ENCODE measurements at regions not wholly inside any gene's neighbourhood (a gene's known extent, or its start where the extent isn't known, plus 50 kb on each side); places are given as distances from the start of the nearest gene placed in this dataset.

DNA sequence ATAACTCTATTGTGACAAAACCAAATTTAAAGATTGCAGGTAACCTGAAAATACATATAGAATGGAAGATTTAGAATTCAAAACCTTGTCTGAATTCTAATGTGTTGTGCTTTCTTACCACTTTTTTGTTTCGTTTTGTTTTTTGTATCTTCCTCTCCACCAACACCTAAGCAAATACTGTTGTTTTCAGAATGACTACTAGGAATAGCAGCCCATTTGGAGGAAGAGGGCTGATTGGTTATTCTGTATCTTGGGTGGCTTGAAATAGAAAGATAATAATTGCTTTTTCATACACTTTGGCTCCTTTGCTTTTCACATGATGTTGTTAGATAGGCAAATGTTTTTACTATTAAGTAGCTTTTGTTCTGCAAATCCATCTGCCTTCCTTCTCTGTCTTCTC is 61.0 kb upstream of the LRRC7 start:
- no peak overlapping the region for H3K27ac ChIP-seq (replicated peaks)
- TF ChIP-seq, protein P1, sequence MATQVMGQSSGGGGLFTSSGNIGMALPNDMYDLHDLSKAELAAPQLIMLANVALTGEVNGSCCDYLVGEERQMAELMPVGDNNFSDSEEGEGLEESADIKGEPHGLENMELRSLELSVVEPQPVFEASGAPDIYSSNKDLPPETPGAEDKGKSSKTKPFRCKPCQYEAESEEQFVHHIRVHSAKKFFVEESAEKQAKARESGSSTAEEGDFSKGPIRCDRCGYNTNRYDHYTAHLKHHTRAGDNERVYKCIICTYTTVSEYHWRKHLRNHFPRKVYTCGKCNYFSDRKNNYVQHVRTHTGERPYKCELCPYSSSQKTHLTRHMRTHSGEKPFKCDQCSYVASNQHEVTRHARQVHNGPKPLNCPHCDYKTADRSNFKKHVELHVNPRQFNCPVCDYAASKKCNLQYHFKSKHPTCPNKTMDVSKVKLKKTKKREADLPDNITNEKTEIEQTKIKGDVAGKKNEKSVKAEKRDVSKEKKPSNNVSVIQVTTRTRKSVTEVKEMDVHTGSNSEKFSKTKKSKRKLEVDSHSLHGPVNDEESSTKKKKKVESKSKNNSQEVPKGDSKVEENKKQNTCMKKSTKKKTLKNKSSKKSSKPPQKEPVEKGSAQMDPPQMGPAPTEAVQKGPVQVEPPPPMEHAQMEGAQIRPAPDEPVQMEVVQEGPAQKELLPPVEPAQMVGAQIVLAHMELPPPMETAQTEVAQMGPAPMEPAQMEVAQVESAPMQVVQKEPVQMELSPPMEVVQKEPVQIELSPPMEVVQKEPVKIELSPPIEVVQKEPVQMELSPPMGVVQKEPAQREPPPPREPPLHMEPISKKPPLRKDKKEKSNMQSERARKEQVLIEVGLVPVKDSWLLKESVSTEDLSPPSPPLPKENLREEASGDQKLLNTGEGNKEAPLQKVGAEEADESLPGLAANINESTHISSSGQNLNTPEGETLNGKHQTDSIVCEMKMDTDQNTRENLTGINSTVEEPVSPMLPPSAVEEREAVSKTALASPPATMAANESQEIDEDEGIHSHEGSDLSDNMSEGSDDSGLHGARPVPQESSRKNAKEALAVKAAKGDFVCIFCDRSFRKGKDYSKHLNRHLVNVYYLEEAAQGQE (IDR thresholded peaks at IDR 0.05; ENCODE audit: insufficient replicate concordance, low read depth), result no peak
- no peak for TF ChIP-seq POLR2AphosphoS5 (IDR thresholded peaks at IDR 0.05; ENCODE audit: low read depth)
- no peak for TF ChIP-seq SPI1 (IDR thresholded peaks at IDR 0.05; ENCODE audit: borderline replicate concordance, low read depth)
- TF ChIP-seq GABPA (IDR thresholded peaks at IDR 0.05; ENCODE audit: low read depth), result no peak
- TF ChIP-seq, protein P2, sequence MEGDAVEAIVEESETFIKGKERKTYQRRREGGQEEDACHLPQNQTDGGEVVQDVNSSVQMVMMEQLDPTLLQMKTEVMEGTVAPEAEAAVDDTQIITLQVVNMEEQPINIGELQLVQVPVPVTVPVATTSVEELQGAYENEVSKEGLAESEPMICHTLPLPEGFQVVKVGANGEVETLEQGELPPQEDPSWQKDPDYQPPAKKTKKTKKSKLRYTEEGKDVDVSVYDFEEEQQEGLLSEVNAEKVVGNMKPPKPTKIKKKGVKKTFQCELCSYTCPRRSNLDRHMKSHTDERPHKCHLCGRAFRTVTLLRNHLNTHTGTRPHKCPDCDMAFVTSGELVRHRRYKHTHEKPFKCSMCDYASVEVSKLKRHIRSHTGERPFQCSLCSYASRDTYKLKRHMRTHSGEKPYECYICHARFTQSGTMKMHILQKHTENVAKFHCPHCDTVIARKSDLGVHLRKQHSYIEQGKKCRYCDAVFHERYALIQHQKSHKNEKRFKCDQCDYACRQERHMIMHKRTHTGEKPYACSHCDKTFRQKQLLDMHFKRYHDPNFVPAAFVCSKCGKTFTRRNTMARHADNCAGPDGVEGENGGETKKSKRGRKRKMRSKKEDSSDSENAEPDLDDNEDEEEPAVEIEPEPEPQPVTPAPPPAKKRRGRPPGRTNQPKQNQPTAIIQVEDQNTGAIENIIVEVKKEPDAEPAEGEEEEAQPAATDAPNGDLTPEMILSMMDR (IDR thresholded peaks at IDR 0.05; ENCODE audit: insufficient read depth, low read length), result no peak
- no peak overlapping the region for H3K4me3 ChIP-seq (replicated peaks; ENCODE audit: insufficient read depth, low read length)
- DNase-seq (ENCODE audit: low read depth in 1 of 2, low spot score in 1 of 2), result no peak
- no peaks in the 10 kb centered on the region for H3K27me3 ChIP-seq (ENCODE audit: insufficient read depth, poor library complexity, severe bottlenecking)

- Histone ChIP-seq H3K27me3 (ENCODE audit: insufficient read depth, poor library complexity, severe bottlenecking) (no peaks in the 10 kb centered on the region), H3K27ac (replicated peaks) (no peak overlapping the region), H3K4me3 (replicated peaks; ENCODE audit: insufficient read depth, low read length) (no peak overlapping the region)
- no peak for DNase-seq (ENCODE audit: low read depth in 1 of 2, low spot score in 1 of 2)
- no peak for TF ChIP-seq SPI1 (IDR thresholded peaks at IDR 0.05; ENCODE audit: borderline replicate concordance, low read depth)
- TF ChIP-seq, protein P2 (IDR thresholded peaks at IDR 0.05; ENCODE audit: insufficient read depth, low read length), result no peak
- no peak for TF ChIP-seq GABPA (IDR thresholded peaks at IDR 0.05; ENCODE audit: low read depth)
- TF ChIP-seq, protein P1 (IDR thresholded peaks at IDR 0.05; ENCODE audit: insufficient replicate concordance, low read depth), result no peak
- no peak for TF ChIP-seq POLR2AphosphoS5 (IDR thresholded peaks at IDR 0.05; ENCODE audit: low read depth)
These were observed 57.7 kb upstream of the LRRC7 start for GRCh38 chr1:69510026-69510425.

DNA sequence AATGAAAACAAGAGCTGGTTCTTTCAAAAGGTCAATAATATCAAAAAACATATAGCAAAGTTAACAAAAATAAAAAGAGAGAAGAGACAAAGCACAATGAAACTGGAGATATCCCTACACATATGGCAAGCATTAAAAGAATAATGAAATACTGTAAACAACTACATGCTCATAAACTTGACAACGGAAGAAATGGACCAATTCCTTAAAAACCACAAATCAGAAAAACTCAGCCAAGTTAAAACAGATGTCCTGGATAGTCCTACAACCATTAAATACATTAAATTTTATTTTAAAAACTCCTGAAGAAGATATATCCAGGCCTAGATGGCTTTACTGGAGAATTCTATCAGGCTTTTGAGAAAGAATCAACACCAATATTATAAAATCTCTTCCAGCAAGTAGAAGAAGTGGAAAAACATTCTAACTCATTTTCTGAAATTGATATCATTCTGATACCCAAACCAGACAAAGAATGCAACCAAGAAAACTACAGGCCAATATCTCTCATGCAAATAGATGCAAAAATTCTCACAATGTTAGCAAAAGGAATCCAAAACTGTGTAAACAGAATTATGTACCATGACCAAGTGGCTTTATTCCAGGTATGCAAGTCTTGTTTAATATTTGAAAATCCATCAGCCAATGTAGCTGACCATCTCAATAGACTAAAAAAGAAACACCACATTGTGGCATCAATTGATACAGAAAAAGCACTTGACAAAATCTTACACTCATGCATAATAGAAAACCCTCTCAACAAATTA is 56.1 kb upstream of the LRRC7 start:
- TF ChIP-seq, protein P2 (IDR thresholded peaks at IDR 0.05; ENCODE audit: insufficient read depth, low read length), result no peak
- TF ChIP-seq GABPA (IDR thresholded peaks at IDR 0.05; ENCODE audit: low read depth), result no peak
- no peak for TF ChIP-seq SPI1 (IDR thresholded peaks at IDR 0.05; ENCODE audit: borderline replicate concordance, low read depth)
- TF ChIP-seq, protein P1 (IDR thresholded peaks at IDR 0.05; ENCODE audit: insufficient replicate concordance, low read depth), result no peak
- no peak for TF ChIP-seq POLR2AphosphoS5 (IDR thresholded peaks at IDR 0.05; ENCODE audit: low read depth)
- no peak overlapping the region for H3K27ac ChIP-seq (replicated peaks)
- no peak for DNase-seq (ENCODE audit: low read depth in 1 of 2, low spot score in 1 of 2)
- no peaks in the 10 kb centered on the region for H3K27me3 ChIP-seq (ENCODE audit: insufficient read depth, poor library complexity, severe bottlenecking)
- H3K4me3 ChIP-seq (replicated peaks; ENCODE audit: insufficient read depth, low read length), result no peak overlapping the region

All from HL-60 (cell line).